ENCODE measurements at regions not wholly inside any gene's neighbourhood (a gene's known extent, or its start where the extent isn't known, plus 50 kb on each side); places are given as distances from the start of the nearest gene placed in this dataset.
"Not testable (repeated sequence)": the region's sequence is repeated elsewhere in the genome, so short reads cannot be mapped to it uniquely, and the experiment has no call there.

DNA sequence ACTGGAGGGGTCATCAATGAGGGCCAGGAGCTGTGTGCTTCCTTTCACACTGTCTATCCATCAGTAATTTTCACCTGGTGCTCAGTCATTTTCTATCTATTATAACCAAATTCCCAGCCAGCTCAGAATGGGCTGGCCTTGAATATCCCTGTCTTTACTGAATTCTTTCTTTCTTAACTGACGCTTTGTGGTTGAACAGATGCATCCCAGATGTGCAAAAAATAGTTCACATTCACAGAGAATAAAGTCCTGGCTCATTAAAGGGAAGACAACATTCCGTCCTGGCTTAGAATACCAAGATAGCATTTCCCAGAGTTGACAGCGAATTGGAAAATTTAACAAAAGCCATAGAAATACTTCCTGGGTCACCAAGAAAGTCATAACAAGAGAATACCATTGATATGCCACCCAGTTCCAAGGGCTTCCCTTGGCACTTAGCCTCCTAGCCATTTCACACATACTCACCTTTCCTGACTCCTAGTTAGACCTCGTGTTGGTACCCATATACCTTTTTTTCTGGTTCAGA lies 164.7 kb downstream of the SPDYE17 start:
- not testable (repeated sequence) for TF ChIP-seq CTCF, POLR2A (IDR thresholded peaks at IDR 0.05)
